ENCODE measurements at regions not wholly inside any gene's neighbourhood (a gene's known extent, or its start where the extent isn't known, plus 50 kb on each side); places are given as distances from the start of the nearest gene placed in this dataset.
"Not testable (repeated sequence)": the region's sequence is repeated elsewhere in the genome, so short reads cannot be mapped to it uniquely, and the experiment has no call there.

DNA sequence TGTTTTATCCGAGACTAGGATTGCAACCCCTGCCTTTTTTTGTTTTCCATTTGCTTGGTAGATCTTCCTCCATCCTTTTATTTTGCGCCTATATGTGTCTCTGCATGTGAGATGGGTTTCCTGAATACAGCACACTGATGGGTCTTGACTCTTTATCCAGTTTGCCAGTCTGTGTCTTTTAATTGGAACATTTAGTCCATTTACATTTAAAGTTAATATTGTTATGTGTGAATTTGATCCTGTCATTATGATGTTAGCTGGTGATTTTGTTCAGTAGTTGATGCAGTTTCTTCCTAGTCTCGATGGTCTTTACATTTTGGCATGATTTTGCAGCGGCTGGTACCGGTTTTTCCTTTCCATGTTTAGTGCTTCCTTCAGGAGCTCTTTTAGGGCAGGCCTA, 216.2 kb downstream of the FZD1 start:
- TF ChIP-seq, protein P1, sequence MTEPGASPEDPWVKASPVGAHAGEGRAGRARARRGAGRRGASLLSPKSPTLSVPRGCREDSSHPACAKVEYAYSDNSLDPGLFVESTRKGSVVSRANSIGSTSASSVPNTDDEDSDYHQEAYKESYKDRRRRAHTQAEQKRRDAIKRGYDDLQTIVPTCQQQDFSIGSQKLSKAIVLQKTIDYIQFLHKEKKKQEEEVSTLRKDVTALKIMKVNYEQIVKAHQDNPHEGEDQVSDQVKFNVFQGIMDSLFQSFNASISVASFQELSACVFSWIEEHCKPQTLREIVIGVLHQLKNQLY (CRISPR knock-in tag; conservative IDR thresholded peaks at IDR 0.05) = not testable (repeated sequence)
- not testable (repeated sequence) for TF ChIP-seq TCF7L2 (IDR thresholded peaks at IDR 0.05; ENCODE audit: low read depth, low read length); CREB1 (IDR thresholded peaks at IDR 0.05); CREB1 (CRISPR knock-in tag; IDR thresholded peaks at IDR 0.05); KDM1A (IDR thresholded peaks at IDR 0.05); XRCC5 (IDR thresholded peaks at IDR 0.05; ENCODE audit: low read depth, low read length); MAFF (IDR thresholded peaks at IDR 0.05; ENCODE audit: low read length); ZNF134 (CRISPR knock-in tag; conservative IDR thresholded peaks at IDR 0.05); PRDM10 (IDR thresholded peaks at IDR 0.05; ENCODE audit: partially characterized antibody)
- TF ChIP-seq, protein P2, sequence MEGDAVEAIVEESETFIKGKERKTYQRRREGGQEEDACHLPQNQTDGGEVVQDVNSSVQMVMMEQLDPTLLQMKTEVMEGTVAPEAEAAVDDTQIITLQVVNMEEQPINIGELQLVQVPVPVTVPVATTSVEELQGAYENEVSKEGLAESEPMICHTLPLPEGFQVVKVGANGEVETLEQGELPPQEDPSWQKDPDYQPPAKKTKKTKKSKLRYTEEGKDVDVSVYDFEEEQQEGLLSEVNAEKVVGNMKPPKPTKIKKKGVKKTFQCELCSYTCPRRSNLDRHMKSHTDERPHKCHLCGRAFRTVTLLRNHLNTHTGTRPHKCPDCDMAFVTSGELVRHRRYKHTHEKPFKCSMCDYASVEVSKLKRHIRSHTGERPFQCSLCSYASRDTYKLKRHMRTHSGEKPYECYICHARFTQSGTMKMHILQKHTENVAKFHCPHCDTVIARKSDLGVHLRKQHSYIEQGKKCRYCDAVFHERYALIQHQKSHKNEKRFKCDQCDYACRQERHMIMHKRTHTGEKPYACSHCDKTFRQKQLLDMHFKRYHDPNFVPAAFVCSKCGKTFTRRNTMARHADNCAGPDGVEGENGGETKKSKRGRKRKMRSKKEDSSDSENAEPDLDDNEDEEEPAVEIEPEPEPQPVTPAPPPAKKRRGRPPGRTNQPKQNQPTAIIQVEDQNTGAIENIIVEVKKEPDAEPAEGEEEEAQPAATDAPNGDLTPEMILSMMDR (IDR thresholded peaks at IDR 0.05 in 2 of 3, conservative IDR thresholded peaks at IDR 0.05 in 1 of 3; ENCODE audit: insufficient read depth in 2 of 3, low read depth in 1 of 3, low read length in 3 of 3) = not testable (repeated sequence)
- TF ChIP-seq, protein P3, sequence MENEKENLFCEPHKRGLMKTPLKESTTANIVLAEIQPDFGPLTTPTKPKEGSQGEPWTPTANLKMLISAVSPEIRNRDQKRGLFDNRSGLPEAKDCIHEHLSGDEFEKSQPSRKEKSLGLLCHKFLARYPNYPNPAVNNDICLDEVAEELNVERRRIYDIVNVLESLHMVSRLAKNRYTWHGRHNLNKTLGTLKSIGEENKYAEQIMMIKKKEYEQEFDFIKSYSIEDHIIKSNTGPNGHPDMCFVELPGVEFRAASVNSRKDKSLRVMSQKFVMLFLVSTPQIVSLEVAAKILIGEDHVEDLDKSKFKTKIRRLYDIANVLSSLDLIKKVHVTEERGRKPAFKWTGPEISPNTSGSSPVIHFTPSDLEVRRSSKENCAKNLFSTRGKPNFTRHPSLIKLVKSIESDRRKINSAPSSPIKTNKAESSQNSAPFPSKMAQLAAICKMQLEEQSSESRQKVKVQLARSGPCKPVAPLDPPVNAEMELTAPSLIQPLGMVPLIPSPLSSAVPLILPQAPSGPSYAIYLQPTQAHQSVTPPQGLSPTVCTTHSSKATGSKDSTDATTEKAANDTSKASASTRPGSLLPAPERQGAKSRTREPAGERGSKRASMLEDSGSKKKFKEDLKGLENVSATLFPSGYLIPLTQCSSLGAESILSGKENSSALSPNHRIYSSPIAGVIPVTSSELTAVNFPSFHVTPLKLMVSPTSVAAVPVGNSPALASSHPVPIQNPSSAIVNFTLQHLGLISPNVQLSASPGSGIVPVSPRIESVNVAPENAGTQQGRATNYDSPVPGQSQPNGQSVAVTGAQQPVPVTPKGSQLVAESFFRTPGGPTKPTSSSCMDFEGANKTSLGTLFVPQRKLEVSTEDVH (IDR thresholded peaks at IDR 0.05; ENCODE audit: low read depth, partially characterized antibody) = not testable (repeated sequence)
